Activated CD8-positive, alpha-beta memory T cell treated with anti-CD3 and anti-CD28 coated beads, Interleukin-2, amount 50 U/mL, for 24 hours (primary cell): ENCODE measurements at regions not wholly inside any gene's neighbourhood (a gene's known extent, or its start where the extent isn't known, plus 50 kb on each side); places are given as distances from the start of the nearest gene placed in this dataset.
"Not testable (repeated sequence)": the region's sequence is repeated elsewhere in the genome, so short reads cannot be mapped to it uniquely, and the experiment has no call there.

Experiments used
- DNase-seq: peaks from one replicate; pipeline ENCODE4 v3.0.0-alpha.2; 2020; ENCODE audit errors: extremely low read depth

DNA sequence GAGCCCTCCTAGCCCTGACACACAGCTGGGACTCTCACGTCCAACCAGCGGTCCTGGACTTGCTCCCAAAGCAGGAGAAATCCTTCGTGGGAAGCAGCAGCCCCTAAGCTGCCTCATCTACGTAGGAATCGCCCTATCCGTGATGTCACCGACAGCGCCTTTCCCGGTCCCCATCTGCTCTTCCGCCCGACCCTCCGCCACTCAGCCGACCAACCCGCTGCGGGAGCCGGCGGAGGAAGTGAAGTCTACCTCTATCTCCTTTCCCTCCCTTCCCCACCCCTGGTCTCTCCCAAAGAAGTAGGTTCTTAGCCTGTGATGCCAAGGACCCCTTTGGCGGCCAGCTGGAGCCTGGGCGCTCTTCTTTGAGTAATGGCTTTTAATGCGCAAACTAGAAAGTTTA, 272.1 kb downstream of the FAM72C start:
- DNase-seq = no peak

DNA sequence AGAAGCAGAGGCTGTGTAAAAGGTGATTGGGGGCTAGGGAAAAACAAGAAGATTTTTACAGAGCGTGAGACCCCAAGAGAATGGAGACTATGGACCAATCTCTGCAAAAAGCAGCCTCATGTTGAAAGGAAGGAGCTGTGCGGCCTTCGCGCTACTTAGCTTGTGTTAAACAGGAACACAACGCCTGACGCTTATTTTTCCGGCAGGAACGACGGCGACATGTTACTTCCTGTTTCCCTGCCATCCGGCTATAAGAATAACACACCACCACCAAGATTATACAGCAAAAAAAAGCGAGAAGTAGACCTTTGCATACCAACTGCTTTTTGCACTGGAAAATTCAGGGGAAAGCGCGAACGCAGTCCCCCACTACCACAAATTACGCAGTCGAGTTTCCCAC, 272.7 kb downstream of the FAM72C start:
- no peak for DNase-seq

DNA sequence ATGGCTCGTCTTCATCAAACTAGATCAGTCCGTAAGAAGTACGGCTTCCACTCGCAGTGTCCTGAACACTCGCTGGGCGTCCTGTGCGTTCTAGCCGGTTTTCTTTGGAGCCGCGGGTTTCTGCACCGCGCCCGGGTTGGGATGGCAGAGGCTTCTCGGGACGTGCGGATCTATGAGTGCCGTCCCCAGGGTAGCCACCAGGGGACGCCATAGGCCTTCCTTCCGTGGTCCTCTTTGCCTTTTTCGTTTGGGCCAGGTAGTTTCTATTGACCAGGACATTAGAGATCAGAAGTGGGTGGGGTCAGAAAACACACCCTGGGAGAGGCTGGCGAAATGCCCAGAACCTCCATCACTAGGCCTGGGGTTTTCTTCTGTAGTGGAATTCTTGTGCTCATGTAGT, 273.8 kb downstream of the FAM72C start:
- DNase-seq = no peak

DNA sequence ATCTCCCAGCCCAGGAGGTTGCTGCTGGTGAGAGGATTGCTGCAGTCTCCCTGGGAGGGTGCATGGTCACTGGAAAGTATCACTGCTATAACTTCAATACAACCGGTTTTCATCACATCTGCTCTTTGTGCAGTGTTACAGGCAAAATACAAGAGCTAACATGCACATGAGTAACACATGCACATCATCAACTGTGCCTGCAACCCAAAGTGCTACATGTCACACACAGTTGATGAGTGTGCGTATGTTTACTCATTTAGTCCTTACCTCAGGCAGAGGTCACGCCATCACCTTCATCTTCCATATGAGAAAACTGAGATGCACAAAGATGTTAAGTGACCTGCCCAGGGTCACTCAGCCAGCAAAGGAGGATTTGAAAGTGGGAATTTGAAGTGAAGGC, 277.7 kb downstream of the FAM72C start:
- DNase-seq = no peak

DNA sequence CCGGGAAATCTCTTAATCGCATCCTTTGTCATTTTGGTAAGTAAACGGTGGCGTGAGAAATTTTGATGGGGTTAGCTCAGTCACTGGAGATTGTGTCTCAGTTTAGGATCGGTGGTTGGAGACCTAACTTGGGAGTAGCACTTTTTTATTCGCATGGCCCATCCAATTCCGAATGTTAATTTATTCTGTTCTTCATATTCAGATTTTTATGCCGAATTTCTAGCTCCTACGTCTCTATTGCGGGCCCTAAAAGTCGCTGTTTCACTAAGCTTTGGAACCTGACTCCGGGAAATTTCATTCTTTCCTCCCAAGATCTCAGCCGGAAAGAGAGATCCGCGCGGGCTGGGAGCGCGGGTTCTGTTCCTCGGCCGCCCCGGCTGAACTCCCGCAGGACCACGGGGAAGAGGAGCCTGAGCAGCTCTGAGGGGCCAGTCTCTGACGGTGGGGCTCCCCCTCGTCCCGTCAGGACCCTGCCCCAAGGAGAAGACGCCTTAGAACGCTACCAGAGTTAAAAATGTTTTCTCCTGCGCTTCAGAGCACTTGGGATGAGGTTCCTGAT, 279.7 kb downstream of the FAM72C start:
- no peak for DNase-seq

DNA sequence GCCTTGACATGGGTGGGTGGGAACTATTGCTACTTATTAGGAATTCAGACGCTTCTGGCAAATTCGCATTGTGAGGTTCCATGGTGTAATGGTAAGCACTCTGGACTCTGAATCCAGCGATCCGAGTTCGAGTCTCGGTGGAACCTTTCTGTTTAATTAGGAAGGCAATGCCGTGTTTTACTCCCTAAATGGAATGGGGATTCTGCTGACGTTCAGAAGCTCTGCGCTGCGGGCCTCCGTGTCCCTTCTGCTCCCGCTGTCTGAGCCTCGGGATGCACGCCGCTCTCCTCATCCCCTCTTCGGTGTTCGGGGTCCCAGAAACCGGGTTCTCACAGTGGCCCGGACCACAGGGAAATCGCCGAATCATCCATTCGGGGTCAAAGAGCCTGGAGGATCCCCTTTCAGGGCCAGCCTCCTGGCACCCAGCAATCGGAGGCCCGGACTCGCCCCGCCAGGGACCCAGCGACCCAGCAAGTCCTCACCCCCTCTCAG, 280.3 kb downstream of the FAM72C start:
- DNase-seq = no peak

DNA sequence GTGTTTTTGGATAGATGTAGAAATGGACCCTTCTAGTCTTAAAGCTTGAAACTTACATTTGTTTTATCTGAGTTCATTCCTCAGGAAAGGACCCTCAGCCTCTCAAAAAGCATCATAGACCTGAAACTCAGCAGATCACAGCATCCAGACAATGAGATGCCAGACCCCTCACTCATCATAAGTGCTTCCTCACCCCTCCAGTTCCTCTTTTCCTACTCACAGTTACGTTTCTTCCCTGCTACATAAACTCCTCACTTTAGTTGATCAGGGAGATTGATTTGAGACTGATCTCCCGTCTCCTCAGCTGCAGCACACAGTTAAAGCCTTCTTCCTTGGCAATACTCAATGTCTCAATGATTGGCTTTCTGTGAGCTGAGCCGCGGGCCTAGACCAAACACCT, 282.0 kb downstream of the FAM72C start:
- no peak for DNase-seq

DNA sequence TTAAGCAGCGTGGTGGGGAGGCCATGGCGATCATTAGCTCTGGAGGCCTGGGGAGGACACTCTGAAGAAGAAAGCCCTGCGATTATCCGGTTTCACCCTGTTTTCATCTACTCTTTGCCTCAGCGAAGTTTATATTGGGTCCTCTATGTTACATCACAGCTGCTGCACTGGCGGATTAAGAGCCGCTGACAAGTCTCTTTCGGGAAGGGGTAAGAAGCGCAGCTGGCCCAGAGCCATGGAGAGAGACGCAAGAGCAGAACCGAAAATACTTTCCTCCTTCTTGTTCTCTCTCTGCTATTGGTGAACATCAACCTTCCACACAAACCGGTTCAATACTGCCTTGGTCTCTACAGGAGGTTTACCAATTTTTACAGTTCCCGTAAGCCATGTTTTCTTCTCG, 291.5 kb downstream of the FAM72C start:
- DNase-seq = no peak

DNA sequence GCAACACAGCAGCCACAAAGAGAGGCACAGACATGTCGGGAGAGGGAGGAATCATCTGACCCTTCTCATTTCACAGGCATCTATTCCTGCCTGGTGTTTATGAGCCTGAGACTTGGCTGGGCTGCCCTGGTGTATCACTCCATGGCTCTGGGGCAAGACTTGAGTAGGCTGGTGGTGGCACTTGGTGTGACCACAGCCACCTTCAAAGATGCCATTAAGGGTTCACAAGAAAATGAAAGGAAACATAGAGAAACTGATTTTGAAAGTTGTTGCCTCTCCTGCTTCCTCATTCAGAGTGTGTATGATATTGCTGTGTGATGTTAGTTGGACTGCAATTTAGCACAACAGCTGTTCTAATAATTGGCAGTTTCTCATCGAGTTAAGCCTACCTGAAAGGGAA, 298.8 kb downstream of the FAM72C start:
- no peak for DNase-seq

DNA sequence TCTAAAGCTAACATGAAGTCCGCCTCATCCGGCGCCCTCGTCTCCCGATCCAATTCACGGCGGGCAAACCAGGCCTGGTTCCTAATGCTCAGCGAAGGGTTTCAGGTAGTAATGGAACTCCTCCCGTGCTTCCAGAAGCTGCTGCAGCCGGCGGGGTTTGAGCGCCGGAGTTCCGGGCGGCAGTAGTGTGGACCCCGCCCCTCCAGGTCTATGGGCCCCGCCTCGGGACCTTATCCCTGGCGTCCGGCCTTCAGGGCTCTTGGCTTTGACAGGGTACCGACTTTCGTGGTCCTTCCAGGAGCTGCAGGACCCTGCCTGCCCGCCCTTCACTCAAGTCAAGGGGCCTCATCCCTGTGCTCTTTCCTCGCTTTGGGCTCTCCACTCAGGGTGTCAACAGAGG, 304.1 kb downstream of the FAM72C start:
- DNase-seq = no peak

DNA sequence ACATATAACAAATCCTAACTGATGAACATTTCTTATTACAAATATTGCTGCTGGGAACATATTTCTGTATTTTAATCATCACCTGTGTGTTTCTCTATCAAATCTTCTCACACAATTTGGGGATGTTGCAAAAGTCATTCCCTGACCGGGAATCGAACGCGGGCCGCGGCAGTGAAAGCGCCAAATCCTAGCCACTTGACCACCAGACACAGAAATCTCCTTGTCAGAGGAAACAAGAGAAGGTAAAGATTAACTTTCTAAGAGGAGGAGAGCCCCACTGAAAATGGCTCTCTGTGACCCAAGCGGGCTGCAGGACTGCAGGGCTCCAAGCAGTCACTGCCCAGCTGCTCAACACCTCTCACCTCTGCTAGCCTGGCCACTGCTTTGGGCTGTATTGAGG, 304.9 kb downstream of the FAM72C start:
- no peak for DNase-seq

DNA sequence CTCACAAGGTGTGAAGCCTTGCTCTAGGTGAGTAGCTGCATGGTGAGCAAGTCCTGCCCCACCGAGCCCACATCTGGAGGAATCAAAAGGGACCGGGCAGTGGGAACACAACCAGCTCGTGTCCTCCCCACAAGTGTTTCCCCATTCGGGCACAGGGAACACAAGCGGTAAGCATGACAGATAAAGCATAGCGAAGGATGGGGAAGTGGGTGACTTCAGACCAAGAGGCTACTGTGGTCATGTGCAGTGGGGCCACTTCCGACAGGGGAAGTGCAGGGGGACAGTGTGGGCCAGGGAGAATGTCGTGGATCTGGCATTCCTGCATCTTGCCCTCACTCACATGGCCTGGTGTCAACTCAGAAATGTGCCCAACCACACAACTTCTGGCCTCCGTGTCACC, 306.2 kb downstream of the FAM72C start:
- DNase-seq = no peak

DNA sequence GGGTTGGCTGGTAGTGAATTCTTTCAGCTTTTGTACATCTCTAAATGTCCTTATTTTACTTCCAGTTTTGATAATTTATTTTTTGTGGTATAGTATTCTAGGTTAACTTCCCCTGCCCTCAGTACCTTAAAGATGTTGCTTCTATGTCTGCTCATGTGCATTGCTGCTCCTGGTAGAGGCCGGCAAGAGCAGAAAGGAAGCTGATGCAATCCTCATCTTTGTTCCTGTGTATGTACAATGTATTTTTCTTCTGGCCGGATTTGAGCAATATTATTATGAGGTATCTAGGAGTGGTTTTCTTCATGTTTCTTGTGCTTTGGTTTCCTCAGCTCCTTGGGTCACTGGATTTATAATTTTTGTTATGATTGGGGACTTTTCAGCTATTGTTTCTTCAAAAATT, 308.7 kb downstream of the FAM72C start:
- DNase-seq = not testable (repeated sequence)

DNA sequence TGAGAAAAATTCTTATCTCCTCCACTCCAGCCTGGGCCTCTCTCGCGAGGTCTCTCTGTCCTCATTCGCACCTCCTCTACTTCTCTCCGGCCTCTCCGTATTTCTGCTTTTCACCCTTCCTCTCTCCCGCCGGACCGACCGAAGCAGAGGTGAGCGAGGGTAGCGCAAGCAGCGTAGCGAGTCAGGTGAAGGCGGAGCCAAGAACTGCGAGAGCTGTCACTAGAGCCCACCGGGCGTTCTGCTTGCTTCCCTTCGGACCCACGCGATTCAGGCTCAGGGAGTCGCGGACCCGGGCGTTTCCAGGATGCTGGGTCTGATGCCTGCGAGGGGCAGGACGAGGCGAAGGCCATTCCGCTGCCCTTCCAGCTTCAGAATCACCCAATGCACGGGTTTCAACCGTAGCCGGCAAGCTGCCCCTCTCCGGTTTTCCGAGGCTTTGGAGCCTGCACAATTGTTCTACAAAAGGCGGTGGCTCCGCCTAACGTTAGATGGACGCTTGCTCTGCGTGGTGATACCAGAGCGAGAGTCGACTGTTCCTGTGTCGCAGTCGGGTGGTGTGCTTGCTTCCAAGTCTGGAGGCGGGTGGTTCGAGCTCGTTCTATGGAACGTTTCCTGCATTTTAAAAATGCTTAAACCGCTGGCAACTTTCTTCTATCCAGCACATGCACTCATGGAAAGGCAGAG, 310.2 kb downstream of the FAM72C start:
- no peak for DNase-seq

DNA sequence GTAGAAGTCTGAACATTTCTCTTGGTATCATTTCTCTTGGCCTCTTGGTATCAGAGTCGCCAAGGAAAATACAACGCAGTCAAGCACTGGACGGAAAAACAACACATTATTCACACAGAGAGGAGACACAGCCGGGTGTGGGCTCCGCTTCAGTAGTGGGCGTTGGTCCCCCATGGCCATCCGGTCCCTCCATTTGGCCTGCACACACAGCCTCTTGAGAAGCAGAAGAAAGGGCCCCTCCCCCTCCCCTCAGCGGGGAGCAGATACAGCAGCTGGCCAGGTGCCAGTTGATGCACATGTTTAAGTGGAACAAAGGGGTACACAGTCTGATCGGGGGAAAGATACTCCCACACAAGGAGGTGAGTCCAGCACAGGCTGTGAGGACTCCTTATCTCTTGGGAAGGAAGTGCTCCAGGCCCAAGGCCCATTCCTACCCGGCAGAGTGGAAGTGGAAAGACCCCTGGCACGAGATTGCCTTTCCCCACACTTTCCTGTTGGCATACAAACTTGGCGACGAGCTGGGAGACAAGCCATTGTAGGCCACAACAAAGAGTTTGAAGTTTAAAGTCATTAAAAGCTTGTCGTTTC, 311.3 kb downstream of the FAM72C start:
- DNase-seq = no peak

DNA sequence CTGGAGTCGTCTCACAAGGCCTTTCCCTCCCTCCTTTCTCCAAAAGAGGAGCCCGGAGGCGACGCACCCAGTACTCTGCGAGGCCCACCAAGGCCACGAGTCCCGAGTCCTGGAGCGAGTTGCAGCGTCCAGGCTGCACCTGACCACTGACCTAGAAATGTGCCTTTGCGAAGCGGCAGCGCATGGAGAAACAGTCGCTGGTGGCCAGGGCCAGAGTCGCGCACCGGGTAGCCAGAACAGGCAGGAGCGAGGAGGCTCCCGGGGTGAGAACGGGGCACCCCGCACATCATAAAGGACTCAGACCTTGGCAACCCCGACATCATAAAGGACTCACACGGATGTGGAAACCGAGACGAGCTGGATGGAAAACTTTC, 318.4 kb downstream of the FAM72C start:
- DNase-seq = no peak

DNA sequence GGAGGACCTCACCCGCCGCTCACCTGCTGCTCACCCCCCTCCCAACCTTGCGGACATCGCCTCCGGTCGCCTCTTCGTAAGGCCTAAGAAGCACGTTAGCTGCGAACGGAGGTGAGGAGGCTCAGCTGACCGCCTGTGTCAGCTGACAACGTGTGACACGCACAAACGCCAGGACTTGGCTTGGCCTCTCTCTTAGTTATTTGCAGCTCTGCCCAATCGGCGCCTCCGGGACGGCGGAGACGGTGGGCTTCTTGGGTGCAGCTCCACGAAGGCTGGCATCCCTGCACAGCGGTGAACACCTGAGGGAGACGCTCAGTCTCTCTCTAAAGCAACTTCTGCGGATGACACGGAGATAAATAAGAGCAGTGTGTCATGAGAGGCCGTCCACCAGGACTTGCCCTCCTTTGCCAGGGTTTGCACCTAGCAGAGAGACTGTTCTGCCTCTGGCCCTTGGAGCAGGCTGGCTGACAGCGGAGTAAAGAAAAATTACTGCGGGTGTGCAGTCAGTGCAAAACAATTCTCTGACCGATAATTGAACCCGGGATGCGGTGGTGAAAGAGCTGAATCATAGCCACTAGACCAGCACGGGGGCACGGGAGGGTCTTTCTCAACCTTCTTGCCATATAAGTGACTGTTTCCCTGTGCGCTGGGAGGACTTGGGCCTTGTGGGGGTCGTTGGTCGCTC, 318.9 kb downstream of the FAM72C start:
- no peak for DNase-seq

DNA sequence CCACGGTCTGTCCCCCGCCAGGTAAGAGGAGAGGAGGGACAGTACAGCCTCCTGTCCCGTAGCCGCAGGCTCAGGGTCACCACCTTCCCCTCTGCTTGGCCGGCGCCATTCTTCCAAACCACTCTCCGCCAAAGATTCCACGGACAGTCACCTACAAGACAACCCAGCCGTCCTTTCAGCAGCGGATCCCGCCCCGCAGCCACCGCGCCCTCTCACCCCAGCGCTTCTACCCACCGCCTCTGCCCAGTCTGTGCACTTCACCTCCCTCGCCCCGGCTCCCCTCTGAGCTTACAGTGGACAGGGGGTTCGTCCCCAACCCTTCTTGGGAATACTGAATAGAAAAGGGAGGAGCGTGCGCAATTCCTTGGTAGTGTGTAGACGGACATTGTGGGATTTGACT, 319.6 kb downstream of the FAM72C start:
- DNase-seq = no peak

DNA sequence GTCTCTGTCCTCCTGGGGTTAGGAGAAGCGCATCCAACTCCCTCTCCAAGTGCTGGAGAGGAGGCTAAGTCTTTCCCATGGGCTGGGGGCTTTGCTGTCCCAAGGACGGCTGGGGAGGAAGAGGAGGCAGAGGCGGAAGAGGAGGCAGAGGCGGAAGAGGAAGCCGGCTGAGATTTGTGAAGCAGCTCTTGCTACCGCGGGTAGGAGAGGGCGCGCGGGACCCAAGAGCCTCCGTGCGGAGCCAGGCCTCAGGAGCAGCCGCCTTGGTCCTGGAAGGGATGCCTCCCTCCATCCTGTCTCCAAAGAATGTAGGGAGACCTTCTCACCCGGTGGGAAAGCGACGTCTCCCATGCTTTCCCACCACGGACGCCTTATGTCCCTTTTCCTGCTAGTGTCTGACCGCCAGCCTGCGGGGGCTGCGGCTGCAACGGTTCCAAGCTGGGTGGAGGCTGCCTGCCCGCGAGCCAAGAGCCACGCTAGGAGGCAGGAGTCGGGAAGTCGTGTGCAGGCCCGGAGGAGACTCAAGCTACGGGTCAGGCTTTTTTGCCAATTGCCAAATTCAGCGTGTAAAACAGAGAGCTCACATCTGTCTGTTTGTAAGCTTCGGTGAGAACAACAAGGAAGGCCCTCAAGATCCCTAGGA, 320.3 kb downstream of the FAM72C start:
- DNase-seq = no peak

DNA sequence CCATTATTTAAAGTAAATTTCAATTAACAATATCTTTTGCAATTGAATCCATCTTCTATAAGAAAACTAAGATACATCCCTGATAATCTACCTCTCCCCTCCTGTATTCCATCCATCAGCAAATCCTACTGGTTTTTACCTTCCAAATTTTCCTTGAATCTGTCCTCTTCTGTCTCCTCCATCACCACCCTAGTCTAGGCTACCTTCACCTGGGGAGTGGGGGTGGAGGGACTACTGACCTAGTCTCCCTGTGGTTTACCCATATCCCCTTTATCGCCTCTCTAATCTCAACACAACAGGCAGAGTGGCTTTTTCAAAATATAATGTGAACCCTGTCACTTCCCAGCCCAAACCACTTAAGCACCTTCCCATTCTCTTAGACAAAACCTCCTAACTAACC, 327.8 kb downstream of the FAM72C start:
- not testable (repeated sequence) for DNase-seq

DNA sequence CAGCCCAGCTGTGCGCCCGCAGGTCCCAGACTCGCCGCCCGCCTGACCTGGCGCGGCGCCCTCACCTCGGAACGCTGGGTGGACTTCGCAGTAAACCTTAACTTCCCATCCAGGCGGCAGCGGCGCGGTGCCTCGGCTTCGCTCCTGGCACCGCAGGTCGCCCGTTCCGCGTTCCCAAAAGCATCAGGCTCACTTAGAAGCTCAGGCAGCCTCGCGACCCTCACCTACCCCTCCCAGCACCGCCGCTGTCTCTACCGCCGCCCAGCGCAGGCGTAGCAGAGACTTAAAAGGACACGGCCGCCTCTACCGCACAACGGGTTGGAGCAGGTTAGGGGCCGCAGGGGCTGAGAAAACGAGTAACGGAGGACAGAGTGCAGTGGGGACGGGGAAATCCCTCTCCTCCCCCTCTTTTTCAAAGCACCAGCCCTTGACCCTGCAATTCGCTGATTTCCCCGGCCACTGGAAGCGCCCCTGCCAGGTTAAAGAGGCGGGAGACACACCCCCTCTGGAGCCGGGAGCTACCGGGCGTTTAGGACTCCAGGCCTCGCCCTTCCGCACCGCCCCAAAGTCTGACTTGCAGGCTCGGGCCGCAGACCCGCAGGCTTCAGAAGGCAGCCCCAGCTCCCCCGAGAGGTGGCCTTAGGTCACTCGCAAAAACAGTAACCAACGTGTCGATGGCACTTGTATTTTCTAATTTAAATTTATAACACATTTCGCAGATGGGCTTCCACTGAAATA, 328.5 kb downstream of the FAM72C start:
- DNase-seq = no peak

DNA sequence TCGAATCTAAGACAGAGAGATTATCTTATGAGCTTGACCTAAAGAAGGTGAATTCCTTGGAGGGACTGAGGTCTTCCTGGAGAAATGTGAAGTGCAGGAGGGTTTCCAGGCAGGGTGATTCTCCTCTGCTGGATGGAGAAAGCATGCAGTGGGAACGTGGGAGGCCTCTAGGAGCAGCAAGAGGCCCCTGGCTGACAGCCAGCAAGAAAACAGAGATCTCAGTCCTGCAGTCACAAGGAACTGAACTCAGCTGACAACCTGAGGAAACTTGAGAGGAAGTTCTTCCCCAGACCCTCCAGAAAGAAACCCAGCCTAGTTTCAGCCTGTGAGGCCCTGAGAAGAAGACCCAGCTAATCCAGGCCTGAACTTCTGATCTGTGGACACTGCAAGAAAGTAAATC, 345.9 kb downstream of the FAM72C start:
- no peak for DNase-seq
